HCT116 (cell line): ENCODE measurements at regions not wholly inside any gene's neighbourhood (a gene's known extent, or its start where the extent isn't known, plus 50 kb on each side); places are given as distances from the start of the nearest gene placed in this dataset.

Experiments
- ATAC-seq: fragments of 200-7000 bp; cut with Tn5 transposase; 2 replicates; pipeline ENCODE4 v1.9.1; 2020; ENCODE audit warnings: mild to moderate bottlenecking, moderate library complexity
- BruUV-seq: library from RNA; stranded (reverse); fragments of 400-500 nt; replicated peaks from 2 replicates; lab custom pipeline; 2021; lab: Mats Ljungman, UMichigan
- CTCF ChIA-PET: fragments of 300-600 bp; sonication (Branson Sonifier 250); formaldehyde crosslinking; loops from one replicate; lab custom pipeline; 2021; ENCODE audit warnings: antibody characterized with exemption; lab: Charles Lee
- POLR2A ChIA-PET: fragments of 300-600, 350-600 bp; sonication (Branson Sonifier 250); formaldehyde crosslinking; loops from one replicate; lab custom pipeline; 2021; ENCODE audit warnings: antibody characterized with exemption; lab: Charles Lee
- RAD21 ChIA-PET, 2 experiments: fragments of 300-600 bp; sonication (Branson Sonifier 250); formaldehyde crosslinking; loops; one replicate each; lab custom pipeline; 2023; ENCODE audit warnings: low total read pairs in 2 of 2; ENCODE audit not compliant: uncharacterized antibody in 2 of 2, unreplicated experiment in 2 of 2, low non-redundant PET in 1 of 2; lab: Charles Lee
- DNase-seq: peaks from one replicate; pipeline ENCODE4 v3.0.0-alpha.2; 2010; ENCODE audit warnings: low read depth, low spot score
- H2AFZ ChIP-seq: fragments of 200-600 bp; shearing (Covaris generic), sonication (generic); 2 replicates; pipeline ENCODE4 v1.6.1; 2017; ENCODE audit warnings: low read depth, mixed run types, mixed read lengths, antibody characterized with exemption, low read length; ENCODE audit not compliant: poor library complexity, severe bottlenecking
- H3K27ac ChIP-seq: 2 replicates; pipeline ENCODE4 v1.5.1; 2012; ENCODE audit warnings: low read depth, low read length
- H3K27me3 ChIP-seq: fragments of 200-600 bp; sonication (generic); 2 replicates; pipeline ENCODE4 v1.6.1; 2016; ENCODE audit warnings: mixed run types, low read length, mixed read lengths; ENCODE audit not compliant: insufficient read depth
- H3K36me3 ChIP-seq, 2 experiments: fragments of 200-500 bp in 1 of 2; fragments of 200-600 bp in 1 of 2; sonication (Bioruptor generic) in 1 of 2; sonication (generic) in 1 of 2; 2 replicates each; pipeline versions ENCODE4 v1.5.1 to v1.6.1; 2014 to 2016; ENCODE audit warnings: low read length in 2 of 2, inconsistent platforms in 1 of 2, mixed read lengths in 1 of 2, mixed run types in 1 of 2; ENCODE audit not compliant: insufficient read depth in 2 of 2, control insufficient read depth in 1 of 2
- H3K4me1 ChIP-seq, 2 experiments: fragments of 200-600 bp in 1 of 2; sonication (generic) in 1 of 2; 2 replicates each; pipeline versions ENCODE4 v1.5.1 to v1.6.1; 2012 to 2017; ENCODE audit warnings: low read length in 2 of 2, inconsistent platforms in 1 of 2, mild to moderate bottlenecking in 1 of 2, mixed read lengths in 1 of 2, mixed run types in 1 of 2, moderate library complexity in 1 of 2; ENCODE audit not compliant: insufficient read depth in 2 of 2, control insufficient read depth in 1 of 2
- H3K4me2 ChIP-seq: fragments of 200-600 bp; sonication (generic); 2 replicates; pipeline ENCODE4 v1.6.1; 2017; ENCODE audit warnings: mixed run types, low read length, mixed read lengths
- H3K4me3 ChIP-seq, 2 experiments: fragments of 200-600 bp in 1 of 2; sonication (generic) in 1 of 2; replicated peaks in 1 of 2; 2 replicates each; pipeline ENCODE4 v1.5.1; 2011 to 2016; ENCODE audit warnings: low read length in 2 of 2, control low read depth in 1 of 2, low read depth in 1 of 2, mild to moderate bottlenecking in 1 of 2, mixed read lengths in 1 of 2, mixed run types in 1 of 2
- H3K79me2 ChIP-seq: fragments of 200-600 bp; sonication (generic); 2 replicates; pipeline ENCODE4 v1.6.1; 2017; ENCODE audit warnings: mild to moderate bottlenecking, mixed run types, low read length, moderate library complexity, mixed read lengths; ENCODE audit not compliant: insufficient read depth
- H3K9ac ChIP-seq: fragments of 200-600 bp; sonication (generic); 2 replicates; pipeline ENCODE4 v1.6.1; 2016; ENCODE audit warnings: low read length, mixed read lengths
- H3K9me2 ChIP-seq: fragments of 200-600 bp; sonication (generic), shearing (Covaris generic); 2 replicates; pipeline ENCODE4 v1.6.1; 2017; ENCODE audit warnings: mixed run types, mild to moderate bottlenecking, moderate library complexity; ENCODE audit not compliant: insufficient read depth
- H3K9me3 ChIP-seq, 2 experiments: fragments of 200-500 bp in 1 of 2; fragments of 200-600 bp in 1 of 2; sonication (Bioruptor generic) in 1 of 2; sonication (generic) in 1 of 2; 2 replicates each; pipeline ENCODE4 v1.6.1; 2014 to 2017; ENCODE audit warnings: low read length in 2 of 2, mixed read lengths in 2 of 2, inconsistent platforms in 1 of 2, low read depth in 1 of 2, mild to moderate bottlenecking in 1 of 2, mixed run types in 1 of 2, moderate library complexity in 1 of 2; ENCODE audit not compliant: control insufficient read depth in 1 of 2, insufficient read depth in 1 of 2
- H4K20me1 ChIP-seq: fragments of 200-600 bp; sonication (generic), shearing (Covaris generic); 2 replicates; pipeline ENCODE4 v1.6.1; 2017; ENCODE audit warnings: mixed run types, mild to moderate bottlenecking, moderate library complexity; ENCODE audit not compliant: insufficient read depth
- CBX3 ChIP-seq: IDR thresholded peaks from 2 replicates; pipeline ENCODE4 v1.6.1; 2012; ENCODE audit warnings: low read depth
- CEBPB ChIP-seq: IDR thresholded peaks from 2 replicates; pipeline ENCODE4 v1.6.1; 2012; ENCODE audit warnings: low read depth
- EGR1 ChIP-seq: IDR thresholded peaks from 2 replicates; pipeline ENCODE4 v1.6.1; 2012; ENCODE audit warnings: low read depth
- ELF1 ChIP-seq: IDR thresholded peaks from 2 replicates; pipeline ENCODE4 v1.6.1; 2012; ENCODE audit warnings: low read depth, borderline replicate concordance
- EZH2phosphoT487 ChIP-seq: fragments of 200-600 bp; IDR thresholded peaks from 2 replicates; pipeline ENCODE4 v1.6.1; 2018; ENCODE audit warnings: antibody characterized with exemption, borderline replicate concordance
- FOSL1 ChIP-seq: IDR thresholded peaks from 2 replicates; pipeline ENCODE4 v1.6.1; 2012; ENCODE audit warnings: low read depth
- RAD21 ChIP-seq: IDR thresholded peaks from 2 replicates; pipeline ENCODE4 v1.6.1; 2012; ENCODE audit warnings: low read depth, mild to moderate bottlenecking
- SIN3A ChIP-seq: IDR thresholded peaks from 2 replicates; pipeline ENCODE4 v1.6.1; 2012; ENCODE audit warnings: low read depth
- SRF ChIP-seq: IDR thresholded peaks from 2 replicates; pipeline ENCODE4 v1.6.1; 2012; ENCODE audit warnings: low read depth
- TCF7L2 ChIP-seq: IDR thresholded peaks from 2 replicates; pipeline ENCODE4 v1.7.0; 2011; ENCODE audit warnings: borderline replicate concordance, inconsistent platforms; ENCODE audit not compliant: insufficient read depth, insufficient read length; ENCODE audit errors: extremely low read depth
- ZFX ChIP-seq: fragments of 450-650 bp; IDR thresholded peaks from 2 replicates; pipeline ENCODE4 v1.6.1; 2017
- intact Hi-C: fragments of 100-400 bp; cut with micrococcal nuclease; formaldehyde crosslinking; loops from 2 replicates; pipeline ENCODE4 v1.10.0; 2022
- TF ChIP-seq, protein P1 (sequence below): IDR thresholded peaks from 2 replicates; pipeline ENCODE4 v1.6.1; 2012
- TF ChIP-seq, protein P2 (sequence below), 3 experiments: fragments of 200-600 bp in 1 of 3; sonication (generic) in 1 of 3; IDR thresholded peaks in 2 of 3; conservative IDR thresholded peaks in 1 of 3; 2 replicates each; pipeline ENCODE4 v1.5.1; 2012 to 2017; ENCODE audit warnings: low read depth in 2 of 3, low read length in 2 of 3, antibody characterized with exemption in 1 of 3, borderline replicate concordance in 1 of 3, control low read depth in 1 of 3, mild to moderate bottlenecking in 1 of 3, mixed read lengths in 1 of 3, mixed run types in 1 of 3, moderate library complexity in 1 of 3; ENCODE audit not compliant: insufficient read depth in 1 of 3
- TF ChIP-seq, protein P3 (sequence below): IDR thresholded peaks from 2 replicates; pipeline ENCODE4 v1.6.1; 2011; ENCODE audit warnings: mild to moderate bottlenecking, low read length, moderate library complexity; ENCODE audit not compliant: insufficient replicate concordance; ENCODE audit errors: extremely low read depth

DNA sequence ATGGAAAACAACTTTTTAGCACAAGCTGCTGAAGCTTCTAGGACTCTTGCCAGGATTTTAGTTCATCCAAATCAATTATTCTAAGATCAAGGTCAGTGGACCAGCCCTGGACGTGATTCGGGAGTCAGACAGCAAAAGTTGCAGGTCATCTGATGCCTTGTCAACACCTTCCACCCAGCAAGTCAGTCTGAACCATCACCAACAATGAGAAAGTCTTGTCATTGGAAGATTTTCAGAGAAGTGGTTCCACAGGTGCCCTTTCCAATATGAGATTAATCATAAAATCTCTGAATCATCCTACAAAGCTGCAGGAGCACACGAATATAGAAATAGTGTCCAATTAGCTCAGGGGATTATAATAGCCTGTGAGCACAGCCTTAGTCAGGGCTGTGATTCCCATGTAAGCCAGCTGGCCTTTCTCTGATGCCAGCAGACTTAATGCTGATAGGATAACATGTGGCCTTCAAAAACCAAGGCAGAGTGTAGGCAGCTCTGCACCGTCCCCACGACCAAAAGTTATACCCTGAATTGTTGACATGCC, 445.0 kb upstream of the TRPC7 start:
- no peaks in the 10 kb centered on the region for H3K79me2 ChIP-seq
- CTCF ChIA-PET = no interaction called here
- H2AFZ ChIP-seq = no peak overlapping the region
- no TSS peak for BruUV-seq
- no peaks in the 10 kb centered on the region for H3K9me3 ChIP-seq
- no peak overlapping the region for H3K4me3 ChIP-seq
- ATAC-seq (no peak), DNase-seq (no peak)
- H3K9ac ChIP-seq = no peak overlapping the region
- no peak for TF ChIP-seq ZFX
- no peak for TF ChIP-seq EZH2phosphoT487
- TF ChIP-seq, all 23 proteins: peak for 0
- POLR2A ChIA-PET = no interaction called here
- H4K20me1 ChIP-seq = no peaks in the 10 kb centered on the region
- H3K4me2 ChIP-seq = no peak overlapping the region
- H3K4me1 ChIP-seq = peaks cover 0 to 12% of the 10 kb centered on the region in 2 experiments; a peak in 2 of 4 replicates
- RAD21 ChIA-PET = no interaction called here
- no peaks in the 10 kb centered on the region for H3K9me2 ChIP-seq
- H3K27ac ChIP-seq = no peak overlapping the region
- no peaks in the 10 kb centered on the region for H3K36me3 ChIP-seq
- intact Hi-C loops = no loop called here
- H3K27me3 ChIP-seq = no peaks in the 10 kb centered on the region

DNA sequence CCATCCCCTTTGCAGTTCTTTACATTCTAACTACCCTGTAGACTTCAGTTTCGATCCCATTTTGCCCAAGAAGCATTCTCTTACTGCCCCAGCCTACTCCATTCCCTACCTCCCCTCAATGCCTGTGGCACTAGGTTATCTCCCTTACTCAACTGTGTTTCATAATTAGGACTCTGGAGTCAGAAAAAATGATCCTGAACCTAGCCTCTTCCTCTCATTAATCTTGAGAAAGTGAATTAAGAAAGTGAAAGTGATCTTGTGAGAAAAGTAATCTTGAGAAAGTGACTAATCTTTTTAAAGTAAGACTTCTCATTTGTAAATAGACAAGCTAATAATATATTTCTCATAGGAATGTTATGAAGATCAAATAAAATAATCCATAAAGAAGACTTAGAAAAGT, 444.0 kb upstream of the TRPC7 start:
- no peak overlapping the region for H3K4me2 ChIP-seq
- no peaks in the 10 kb centered on the region for H3K27me3 ChIP-seq
- peaks cover 0 to 12% of the 10 kb centered on the region in 2 experiments; a peak in 2 of 4 replicates for H3K4me1 ChIP-seq
- H3K36me3 ChIP-seq = no peaks in the 10 kb centered on the region
- H3K4me3 ChIP-seq = no peak overlapping the region
- BruUV-seq = no TSS peak
- ATAC-seq (no peak), DNase-seq (no peak)
- POLR2A ChIA-PET = no interaction called here
- no peak overlapping the region for H3K9ac ChIP-seq
- H3K9me3 ChIP-seq = no peaks in the 10 kb centered on the region
- no peak overlapping the region for H2AFZ ChIP-seq
- TF ChIP-seq CBX3 (no peak), FOSL1 (no peak), EGR1 (no peak), RAD21 (no peak), TCF7L2 (no peak), ELF1 (no peak), CEBPB (no peak), SIN3A (no peak), SRF (no peak)
- TF ChIP-seq, protein P1, sequence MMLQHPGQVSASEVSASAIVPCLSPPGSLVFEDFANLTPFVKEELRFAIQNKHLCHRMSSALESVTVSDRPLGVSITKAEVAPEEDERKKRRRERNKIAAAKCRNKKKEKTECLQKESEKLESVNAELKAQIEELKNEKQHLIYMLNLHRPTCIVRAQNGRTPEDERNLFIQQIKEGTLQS = no peak
- TF ChIP-seq, protein P2, sequence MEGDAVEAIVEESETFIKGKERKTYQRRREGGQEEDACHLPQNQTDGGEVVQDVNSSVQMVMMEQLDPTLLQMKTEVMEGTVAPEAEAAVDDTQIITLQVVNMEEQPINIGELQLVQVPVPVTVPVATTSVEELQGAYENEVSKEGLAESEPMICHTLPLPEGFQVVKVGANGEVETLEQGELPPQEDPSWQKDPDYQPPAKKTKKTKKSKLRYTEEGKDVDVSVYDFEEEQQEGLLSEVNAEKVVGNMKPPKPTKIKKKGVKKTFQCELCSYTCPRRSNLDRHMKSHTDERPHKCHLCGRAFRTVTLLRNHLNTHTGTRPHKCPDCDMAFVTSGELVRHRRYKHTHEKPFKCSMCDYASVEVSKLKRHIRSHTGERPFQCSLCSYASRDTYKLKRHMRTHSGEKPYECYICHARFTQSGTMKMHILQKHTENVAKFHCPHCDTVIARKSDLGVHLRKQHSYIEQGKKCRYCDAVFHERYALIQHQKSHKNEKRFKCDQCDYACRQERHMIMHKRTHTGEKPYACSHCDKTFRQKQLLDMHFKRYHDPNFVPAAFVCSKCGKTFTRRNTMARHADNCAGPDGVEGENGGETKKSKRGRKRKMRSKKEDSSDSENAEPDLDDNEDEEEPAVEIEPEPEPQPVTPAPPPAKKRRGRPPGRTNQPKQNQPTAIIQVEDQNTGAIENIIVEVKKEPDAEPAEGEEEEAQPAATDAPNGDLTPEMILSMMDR (IDR thresholded peaks at IDR 0.05 in 2 of 3, conservative IDR thresholded peaks at IDR 0.05 in 1 of 3; ENCODE audit: borderline replicate concordance in 1 of 3, insufficient read depth in 1 of 3, low read depth in 2 of 3, low read length in 2 of 3) = no peak
- TF ChIP-seq, protein P3, sequence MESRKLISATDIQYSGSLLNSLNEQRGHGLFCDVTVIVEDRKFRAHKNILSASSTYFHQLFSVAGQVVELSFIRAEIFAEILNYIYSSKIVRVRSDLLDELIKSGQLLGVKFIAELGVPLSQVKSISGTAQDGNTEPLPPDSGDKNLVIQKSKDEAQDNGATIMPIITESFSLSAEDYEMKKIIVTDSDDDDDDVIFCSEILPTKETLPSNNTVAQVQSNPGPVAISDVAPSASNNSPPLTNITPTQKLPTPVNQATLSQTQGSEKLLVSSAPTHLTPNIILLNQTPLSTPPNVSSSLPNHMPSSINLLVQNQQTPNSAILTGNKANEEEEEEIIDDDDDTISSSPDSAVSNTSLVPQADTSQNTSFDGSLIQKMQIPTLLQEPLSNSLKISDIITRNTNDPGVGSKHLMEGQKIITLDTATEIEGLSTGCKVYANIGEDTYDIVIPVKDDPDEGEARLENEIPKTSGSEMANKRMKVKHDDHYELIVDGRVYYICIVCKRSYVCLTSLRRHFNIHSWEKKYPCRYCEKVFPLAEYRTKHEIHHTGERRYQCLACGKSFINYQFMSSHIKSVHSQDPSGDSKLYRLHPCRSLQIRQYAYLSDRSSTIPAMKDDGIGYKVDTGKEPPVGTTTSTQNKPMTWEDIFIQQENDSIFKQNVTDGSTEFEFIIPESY = no peak
- CTCF ChIA-PET = no interaction called here
- intact Hi-C loops = loop anchor here (10.0 kb wide), 1 partner anchor 685 kb away; the partner anchor contains the start of gene SPOCK1
- no peaks in the 10 kb centered on the region for H3K9me2 ChIP-seq
- RAD21 ChIA-PET = no interaction called here
- no peaks in the 10 kb centered on the region for H4K20me1 ChIP-seq
- no peaks in the 10 kb centered on the region for H3K79me2 ChIP-seq
- H3K27ac ChIP-seq = no peak overlapping the region
